ENCODE measurements at regions not wholly inside any gene's neighbourhood (a gene's known extent, or its start where the extent isn't known, plus 50 kb on each side); places are given as distances from the start of the nearest gene placed in this dataset.

GRCh38 chr4:11342401-11342800, 86.3 kb downstream of the HS3ST1 start:
- DNase-seq (ENCODE audit: low read depth) = no peak

GRCh38 chr4:11341337-11342043, 87.2 kb downstream of the HS3ST1 start:
- DNase-seq (ENCODE audit: low read depth) = no peak

- no peak for DNase-seq (ENCODE audit: low read depth)
These were observed 89.5 kb downstream of the HS3ST1 start for GRCh38 chr4:11338956-11339782.

GRCh38 chr4:11337287-11337686, 91.4 kb downstream of the HS3ST1 start:
- DNase-seq (ENCODE audit: low read depth) = no peak

GRCh38 chr4:11336435-11336834, 92.3 kb downstream of the HS3ST1 start:
- no peak for DNase-seq (ENCODE audit: low read depth)

- DNase-seq (ENCODE audit: low read depth) = no peak
These were observed 93.8 kb downstream of the HS3ST1 start for GRCh38 chr4:11334887-11335286.

GRCh38 chr4:11328401-11328800, 100.3 kb downstream of the HS3ST1 start:
- DNase-seq (ENCODE audit: low read depth) = peak; percentile 10

- DNase-seq (ENCODE audit: low read depth) = no peak
These were observed 102.7 kb downstream of the HS3ST1 start for GRCh38 chr4:11326021-11326420.

- no peak for DNase-seq (ENCODE audit: low read depth)
These were observed 104.9 kb downstream of the HS3ST1 start for GRCh38 chr4:11323771-11324170.

GRCh38 chr4:11313157-11313943, 115.3 kb downstream of the HS3ST1 start:
- DNase-seq (ENCODE audit: low read depth) = peak; percentile 26

- peak; percentile 80 for DNase-seq (ENCODE audit: low read depth)
These were observed 116.3 kb downstream of the HS3ST1 start for GRCh38 chr4:11312389-11312788.

GRCh38 chr4:11301075-11301660, 127.5 kb downstream of the HS3ST1 start:
- no peak for DNase-seq (ENCODE audit: low read depth)

GRCh38 chr4:11299836-11300235, 128.9 kb downstream of the HS3ST1 start:
- DNase-seq (ENCODE audit: low read depth) = no peak

- no peak for DNase-seq (ENCODE audit: low read depth)
These were observed 129.7 kb downstream of the HS3ST1 start for GRCh38 chr4:11299016-11299415.

- DNase-seq (ENCODE audit: low read depth) = no peak
These were observed 130.2 kb downstream of the HS3ST1 start for GRCh38 chr4:11298451-11298850.

- peak; percentile 26 for DNase-seq (ENCODE audit: low read depth)
These were observed 131.1 kb downstream of the HS3ST1 start for GRCh38 chr4:11297627-11298026.

- DNase-seq (ENCODE audit: low read depth) = peak; percentile 74
These were observed 131.5 kb downstream of the HS3ST1 start for GRCh38 chr4:11297201-11297600.

- DNase-seq (ENCODE audit: low read depth) = no peak
These were observed 134.8 kb downstream of the HS3ST1 start for GRCh38 chr4:11293866-11294265.

GRCh38 chr4:11287055-11287454, 141.6 kb downstream of the HS3ST1 start:
- no peak for DNase-seq (ENCODE audit: low read depth)

- no peak for DNase-seq (ENCODE audit: low read depth)
These were observed 142.2 kb downstream of the HS3ST1 start for GRCh38 chr4:11286533-11286932.

- no peak for DNase-seq (ENCODE audit: low read depth)
These were observed 147.0 kb downstream of the HS3ST1 start for GRCh38 chr4:11281720-11282119.

- no peak for DNase-seq (ENCODE audit: low read depth)
These were observed 157.4 kb downstream of the HS3ST1 start for GRCh38 chr4:11271263-11271662.
